H1 (cell line): ENCODE measurements at regions not wholly inside any gene's neighbourhood (a gene's known extent, or its start where the extent isn't known, plus 50 kb on each side); places are given as distances from the start of the nearest gene placed in this dataset.

Experiments
- CTCF ChIA-PET: fragments of 300-600 bp; sonication (Branson Sonifier 250); formaldehyde crosslinking; loops from one replicate; lab custom pipeline; 2021; ENCODE audit not compliant: partially characterized antibody; lab: Charles Lee
- POLR2A ChIA-PET: fragments of 300-600 bp; sonication (Branson Sonifier 250); formaldehyde crosslinking; loops from one replicate; lab custom pipeline; 2021; ENCODE audit warnings: inconsistent platforms; ENCODE audit not compliant: partially characterized antibody; lab: Charles Lee
- DNase-seq, 2 experiments: peaks; one replicate each; pipeline versions ENCODE4 v3.0.0 to v3.0.0-alpha.2; 2010 to 2022; ENCODE audit warnings: low spot score in 2 of 2, low read depth in 1 of 2, mixed read lengths in 1 of 2
- FAIRE-seq: peaks from 2 replicates; lab custom pipeline; 2011; peaks lifted over from hg19 to GRCh38; lab: Jason Lieb, UNC
- H2AFZ ChIP-seq: 2 replicates; pipeline ENCODE4 v1.8.1; 2012; ENCODE audit warnings: low read length, inconsistent platforms
- H2AK5ac ChIP-seq: 2 replicates; pipeline ENCODE4 v1.6.1; 2013; ENCODE audit warnings: low read depth, low read length
- H2BK120ac ChIP-seq: replicated peaks from 2 replicates; pipeline ENCODE3; 2013; ENCODE audit warnings: low read depth, low read length, inconsistent platforms
- H2BK12ac ChIP-seq: 2 replicates; pipeline ENCODE4 v1.6.1; 2013; ENCODE audit warnings: low read depth, low read length
- H2BK15ac ChIP-seq: 2 replicates; pipeline ENCODE4 v1.6.1; 2013; ENCODE audit warnings: low read length
- H2BK20ac ChIP-seq: 2 replicates; pipeline ENCODE4 v1.6.1; 2013; ENCODE audit warnings: low read length
- H2BK5ac ChIP-seq: 2 replicates; pipeline ENCODE4 v1.6.1; 2013; ENCODE audit warnings: low read depth, low read length
- H3K14ac ChIP-seq: 2 replicates; pipeline ENCODE4 v1.6.1; 2013; ENCODE audit warnings: inconsistent platforms; ENCODE audit not compliant: insufficient read length
- H3K18ac ChIP-seq: 2 replicates; pipeline ENCODE4 v1.6.1; 2013; ENCODE audit warnings: low read length; ENCODE audit errors: extremely low read depth
- H3K23ac ChIP-seq: 2 replicates; pipeline ENCODE4 v1.6.1; 2013; ENCODE audit warnings: inconsistent platforms; ENCODE audit not compliant: insufficient read length
- H3K23me2 ChIP-seq: 2 replicates; pipeline ENCODE4 v1.6.1; 2013; ENCODE audit warnings: low read depth, low read length
- H3K27ac ChIP-seq: 2 replicates; pipeline ENCODE4 v1.6.1; 2011; ENCODE audit warnings: low read depth, low read length, inconsistent platforms
- H3K27me3 ChIP-seq, 4 experiments: replicated peaks in 1 of 4; 1 replicate in 1 of 4; 2 replicates in 3 of 4; pipeline versions ENCODE4 v1.6.1 to v1.8.1; 2011 to 2013; ENCODE audit warnings: low read length in 3 of 4, mild to moderate bottlenecking in 3 of 4, inconsistent platforms in 2 of 4, mixed read lengths in 2 of 4, moderate library complexity in 1 of 4; ENCODE audit not compliant: control insufficient read depth in 3 of 4, insufficient read depth in 3 of 4; ENCODE audit errors: extremely low read depth in 1 of 4
- H3K36me3 ChIP-seq, 4 experiments: 2 replicates each; pipeline versions ENCODE4 v1.6.1 to v1.8.1; 2011 to 2013; ENCODE audit warnings: mild to moderate bottlenecking in 4 of 4, low read length in 3 of 4, moderate library complexity in 2 of 4, control low read depth in 1 of 4, inconsistent platforms in 1 of 4; ENCODE audit not compliant: insufficient read depth in 4 of 4, control insufficient read depth in 2 of 4
- H3K4ac ChIP-seq: replicated peaks from 2 replicates; pipeline ENCODE3; 2013; ENCODE audit warnings: low read length, low read depth, mixed read lengths, inconsistent platforms; ENCODE audit not compliant: insufficient read length
- H3K4me1 ChIP-seq, 4 experiments: replicated peaks in 1 of 4; 1 replicate in 1 of 4; 2 replicates in 3 of 4; pipeline versions ENCODE4 v1.6.1 to v1.8.1; 2011 to 2013; ENCODE audit warnings: low read length in 3 of 4, inconsistent platforms in 2 of 4, mixed read lengths in 1 of 4; ENCODE audit not compliant: insufficient read depth in 4 of 4, control insufficient read depth in 3 of 4
- H3K4me2 ChIP-seq, 2 experiments: 2 replicates each; pipeline versions ENCODE4 v1.6.1 to v1.8.1; 2011 to 2013; ENCODE audit warnings: low read depth in 2 of 2, low read length in 2 of 2, control low read depth in 1 of 2, inconsistent platforms in 1 of 2, mild to moderate bottlenecking in 1 of 2; ENCODE audit not compliant: insufficient read depth in 1 of 2
- H3K4me3 ChIP-seq, 4 experiments: fragments of 200-600, 300-600 bp in 1 of 4; sonication (generic), shearing (Covaris generic), sonication (Bioruptor Twin) in 1 of 4; 2 replicates each; pipeline versions ENCODE4 v1.5.1 to v1.8.1; 2011 to 2016; ENCODE audit warnings: low read length in 4 of 4, low read depth in 3 of 4, control low read depth in 2 of 4, inconsistent platforms in 2 of 4, mild to moderate bottlenecking in 2 of 4, mixed read lengths in 1 of 4, moderate library complexity in 1 of 4; ENCODE audit not compliant: insufficient read depth in 2 of 4; ENCODE audit errors: extremely low read depth in 1 of 4
- H3K56ac ChIP-seq: replicated peaks from 2 replicates; pipeline ENCODE3; 2013; ENCODE audit warnings: low read depth, mild to moderate bottlenecking, mixed read lengths, low read length, inconsistent platforms; ENCODE audit not compliant: insufficient read length
- H3K79me1 ChIP-seq: 2 replicates; pipeline ENCODE4 v1.6.1; 2013; ENCODE audit warnings: low read depth, low read length, control low read depth
- H3K79me2 ChIP-seq, 2 experiments: 2 replicates each; pipeline versions ENCODE4 v1.6.1 to v1.8.1; 2012 to 2013; ENCODE audit warnings: low read length in 2 of 2, mild to moderate bottlenecking in 2 of 2, inconsistent platforms in 1 of 2; ENCODE audit not compliant: insufficient read depth in 2 of 2, control insufficient read depth in 1 of 2
- H3K9ac ChIP-seq, 4 experiments: replicated peaks in 1 of 4; 1 replicate in 1 of 4; 2 replicates in 3 of 4; pipeline versions ENCODE4 v1.6.1 to v1.8.1; 2011 to 2013; ENCODE audit warnings: low read depth in 3 of 4, low read length in 3 of 4, control low read depth in 2 of 4, mild to moderate bottlenecking in 2 of 4, moderate library complexity in 2 of 4, inconsistent platforms in 1 of 4; ENCODE audit errors: extremely low read depth in 1 of 4
- H3K9me3 ChIP-seq, 2 experiments: 2 replicates each; pipeline versions ENCODE4 v1.6.1 to v1.8.1; 2012 to 2013; ENCODE audit warnings: mild to moderate bottlenecking in 2 of 2, moderate library complexity in 2 of 2, control low read depth in 1 of 2, inconsistent platforms in 1 of 2, low read depth in 1 of 2, low read length in 1 of 2, mixed read lengths in 1 of 2; ENCODE audit not compliant: insufficient read depth in 2 of 2
- H4K20me1 ChIP-seq, 2 experiments: replicated peaks in 1 of 2; 2 replicates each; pipeline versions ENCODE3 to v1.8.1; 2011 to 2013; ENCODE audit warnings: inconsistent platforms in 2 of 2, low read length in 2 of 2, mild to moderate bottlenecking in 1 of 2; ENCODE audit not compliant: insufficient read depth in 2 of 2, control insufficient read depth in 1 of 2
- H4K5ac ChIP-seq: 2 replicates; pipeline ENCODE4 v1.6.1; 2013; ENCODE audit warnings: low read length, low read depth, mixed read lengths, inconsistent platforms; ENCODE audit not compliant: insufficient read length
- H4K8ac ChIP-seq: 2 replicates; pipeline ENCODE4 v1.8.0; 2013; ENCODE audit warnings: mild to moderate bottlenecking, moderate library complexity, low read length, inconsistent platforms; ENCODE audit not compliant: insufficient read depth; ENCODE audit errors: extremely low read depth
- H4K91ac ChIP-seq: replicated peaks from 2 replicates; pipeline ENCODE3; 2013; ENCODE audit warnings: low read length, mixed read lengths, inconsistent platforms; ENCODE audit not compliant: insufficient read length
- BACH1 ChIP-seq: IDR thresholded peaks from 2 replicates; pipeline ENCODE4 v1.6.1; 2012; ENCODE audit warnings: low read length, improper control_type of control experiment
- EGR1 ChIP-seq: IDR thresholded peaks from 2 replicates; pipeline ENCODE4 v1.6.1; 2011; ENCODE audit warnings: low read depth, low read length, borderline replicate concordance
- FOSL1 ChIP-seq: IDR thresholded peaks from 2 replicates; pipeline ENCODE4 v1.6.1; 2011; ENCODE audit warnings: mild to moderate bottlenecking, low read depth, low read length, moderate library complexity; ENCODE audit not compliant: insufficient read depth
- RAD21 ChIP-seq, 2 experiments: IDR thresholded peaks in 1 of 2; conservative IDR thresholded peaks in 1 of 2; 2 replicates each; pipeline ENCODE4 v1.6.1; 2011; ENCODE audit warnings: low read depth in 2 of 2, low read length in 2 of 2, improper control_type of control experiment in 1 of 2, inconsistent platforms in 1 of 2, mild to moderate bottlenecking in 1 of 2, moderate library complexity in 1 of 2
- SAP30 ChIP-seq: fragments of 300-600 bp; sonication (generic); IDR thresholded peaks from 2 replicates; pipeline ENCODE4 v1.7.1; 2012; ENCODE audit warnings: low read length, moderate library complexity, mild to moderate bottlenecking, inconsistent platforms; ENCODE audit not compliant: insufficient read depth, insufficient replicate concordance
- TAF1 ChIP-seq: IDR thresholded peaks from 2 replicates; pipeline ENCODE4 v1.6.1; 2011; ENCODE audit warnings: mild to moderate bottlenecking, low read depth, low read length
- WGBS, 2 experiments: shearing (Covaris generic) in 1 of 2; methylation state at CpG; one replicate each; pipeline versions ENCODE4 v1.1.6 to v1.1.7; 2013 to 2015; ENCODE audit warnings: low lambda C conversion rate in 2 of 2, mixed read lengths in 2 of 2, inconsistent platforms in 1 of 2, low coverage in 1 of 2, missing lambda C conversion rate in 1 of 2; ENCODE audit not compliant: insufficient replicate concordance in 2 of 2, insufficient coverage in 1 of 2, insufficient read length in 1 of 2; ENCODE audit errors: extremely low coverage in 1 of 2, missing lambda C conversion rate in 1 of 2; 5-methylcytosine and 5-hydroxymethylcytosine counted together

DNA sequence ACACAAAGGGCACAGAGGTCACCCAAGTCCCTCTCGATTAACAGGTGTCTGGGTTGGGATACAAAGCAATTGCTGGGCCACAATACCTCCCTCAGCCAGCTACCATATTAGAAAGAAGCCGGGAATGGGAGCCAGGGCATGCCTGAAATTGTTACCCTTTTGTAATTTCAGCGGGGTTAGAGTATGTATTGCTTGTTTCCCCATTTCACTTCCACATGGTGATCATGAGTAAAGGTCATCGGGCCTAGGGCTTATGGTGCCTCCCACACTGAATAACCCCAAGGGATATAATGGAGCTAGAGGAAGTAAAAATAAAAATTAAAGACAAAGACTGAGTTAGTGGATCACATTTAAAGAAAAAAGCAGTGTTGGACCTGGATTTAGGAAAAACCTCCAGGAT is 437.2 kb upstream of the KLHL29 start:
- TF ChIP-seq RAD21 (IDR thresholded peaks at IDR 0.05 in 1 of 2, conservative IDR thresholded peaks at IDR 0.05 in 1 of 2; ENCODE audit: low read depth in 2 of 2, low read length in 2 of 2), result no peak
- no peak for TF ChIP-seq FOSL1
- no peak for TF ChIP-seq TAF1
- TF ChIP-seq SAP30, result no peak
- no peak for TF ChIP-seq EGR1
- no peak for TF ChIP-seq BACH1
- H3K79me1 ChIP-seq, result no peaks in the 10 kb centered on the region
- H3K9ac ChIP-seq, result no peak overlapping the region
- H3K36me3 ChIP-seq, result no peaks in the 10 kb centered on the region
- no peak overlapping the region for H2AFZ ChIP-seq
- no peak overlapping the region for H2BK12ac ChIP-seq
- DNase-seq, result no peak
- no peaks in the 10 kb centered on the region for H3K9me3 ChIP-seq
- no peak overlapping the region for H3K4ac ChIP-seq
- no peak overlapping the region for H4K5ac ChIP-seq
- peaks cover 0 to 4% (median 1%) of the 10 kb centered on the region in 4 experiments; a peak in 2 of 7 replicates for H3K4me1 ChIP-seq
- POLR2A ChIA-PET, result no interaction called here
- H4K8ac ChIP-seq, result no peak overlapping the region
- no peak overlapping the region for H3K18ac ChIP-seq
- H4K91ac ChIP-seq, result no peak overlapping the region
- H3K79me2 ChIP-seq, result no peaks in the 10 kb centered on the region
- H3K4me2 ChIP-seq, result no peak overlapping the region
- H3K27me3 ChIP-seq, result peaks cover 0 to 2% (median 0%) of the 10 kb centered on the region in 4 experiments; a peak in 1 of 7 replicates
- no peak overlapping the region for H3K23ac ChIP-seq
- no peak overlapping the region for H2BK15ac ChIP-seq
- no peak overlapping the region for H3K27ac ChIP-seq
- H3K56ac ChIP-seq, result no peak overlapping the region
- no peak overlapping the region; the same call in 1 of the 2 replicates for H2BK20ac ChIP-seq
- no peak for FAIRE-seq
- H2BK5ac ChIP-seq, result no peak overlapping the region
- H3K14ac ChIP-seq, result no peak overlapping the region
- H2AK5ac ChIP-seq, result no peak overlapping the region
- H4K20me1 ChIP-seq, result no peaks in the 10 kb centered on the region
- H3K23me2 ChIP-seq, result no peaks in the 10 kb centered on the region
- H3K4me3 ChIP-seq, result no peak overlapping the region
- CTCF ChIA-PET, result interaction anchor here (0.6 to 1.3 kb wide), 2 partner anchors 25 to 27 kb away, joined by 3 read pairs; no protein-coding TSS in a partner anchor
- WGBS, 2 experiments, result 94% methylated on average over 4 of the region's 4 CpGs; no CpG with 5 or more reads in 1 of the 2 experiments
- no peak overlapping the region for H2BK120ac ChIP-seq
